Muscle layer of duodenum (tissue), 2 donors: ENCODE measurements at regions not wholly inside any gene's neighbourhood (a gene's known extent, or its start where the extent isn't known, plus 50 kb on each side); places are given as distances from the start of the nearest gene placed in this dataset.

Experiments
- H3K27ac ChIP-seq: one replicate; pipeline ENCODE4 v1.7.0; 2013; ENCODE audit warnings: mild to moderate bottlenecking, low read length
- H3K27me3 ChIP-seq: one replicate; pipeline ENCODE4 v1.7.0; 2013; ENCODE audit warnings: low read depth, mild to moderate bottlenecking, control low read depth, low read length
- H3K36me3 ChIP-seq, 2 donors: one replicate each; pipeline ENCODE4 v1.7.0; 2013; ENCODE audit warnings: low read length in 2 of 2, control low read depth in 1 of 2, mild to moderate bottlenecking in 1 of 2; ENCODE audit not compliant: insufficient read depth in 2 of 2, control insufficient read depth in 1 of 2
- H3K4me1 ChIP-seq, 2 donors: one replicate each; pipeline ENCODE4 v1.7.0; 2013; ENCODE audit warnings: low read length in 2 of 2, mild to moderate bottlenecking in 2 of 2, control low read depth in 1 of 2, moderate library complexity in 1 of 2; ENCODE audit not compliant: insufficient read depth in 2 of 2, control insufficient read depth in 1 of 2
- H3K4me3 ChIP-seq, 2 donors: one replicate each; pipeline ENCODE4 v1.7.0; 2013; ENCODE audit warnings: low read length in 2 of 2, low read depth in 1 of 2, mild to moderate bottlenecking in 1 of 2
- H3K9me3 ChIP-seq, 2 donors: one replicate each; pipeline ENCODE4 v1.7.0; 2013; ENCODE audit warnings: low read length in 2 of 2, control low read depth in 1 of 2, mild to moderate bottlenecking in 1 of 2; ENCODE audit not compliant: control insufficient read depth in 1 of 2
- donor health status: healthy.

DNA sequence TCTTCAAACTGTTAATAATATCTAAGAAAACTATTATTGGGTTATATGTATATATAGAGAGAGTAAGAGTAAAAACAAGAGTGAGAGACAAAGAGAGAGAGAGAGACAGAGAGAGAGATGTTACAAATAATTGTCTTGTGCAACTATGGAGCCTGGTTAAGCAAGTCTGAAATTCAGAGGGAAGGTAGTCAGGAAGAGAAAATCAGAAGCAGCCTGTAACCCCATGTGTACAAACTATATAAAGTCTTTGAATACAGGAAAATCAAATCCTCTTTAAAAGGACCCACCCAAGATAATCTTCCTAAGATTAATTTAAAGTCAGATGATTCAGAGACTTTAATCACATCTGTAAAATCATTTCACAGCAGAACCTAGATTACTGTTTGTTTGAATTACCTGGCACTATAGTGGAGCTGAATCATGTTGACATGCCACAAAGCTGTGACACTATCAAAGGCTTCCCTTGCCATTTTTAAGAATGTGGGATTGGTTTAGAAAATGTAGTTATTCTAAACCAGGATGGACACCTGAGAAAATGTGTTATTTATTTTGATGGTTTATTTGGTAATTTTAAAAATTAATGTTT is 301.7 kb upstream of the FSIP2 start:
- Histone ChIP-seq H3K36me3 (no peaks in the 10 kb centered on the region), H3K4me3 (no peak overlapping the region), H3K27me3 (no peaks in the 10 kb centered on the region), H3K27ac (no peak overlapping the region), H3K4me1 (no peaks in the 10 kb centered on the region), H3K9me3 (no peaks in the 10 kb centered on the region)

DNA sequence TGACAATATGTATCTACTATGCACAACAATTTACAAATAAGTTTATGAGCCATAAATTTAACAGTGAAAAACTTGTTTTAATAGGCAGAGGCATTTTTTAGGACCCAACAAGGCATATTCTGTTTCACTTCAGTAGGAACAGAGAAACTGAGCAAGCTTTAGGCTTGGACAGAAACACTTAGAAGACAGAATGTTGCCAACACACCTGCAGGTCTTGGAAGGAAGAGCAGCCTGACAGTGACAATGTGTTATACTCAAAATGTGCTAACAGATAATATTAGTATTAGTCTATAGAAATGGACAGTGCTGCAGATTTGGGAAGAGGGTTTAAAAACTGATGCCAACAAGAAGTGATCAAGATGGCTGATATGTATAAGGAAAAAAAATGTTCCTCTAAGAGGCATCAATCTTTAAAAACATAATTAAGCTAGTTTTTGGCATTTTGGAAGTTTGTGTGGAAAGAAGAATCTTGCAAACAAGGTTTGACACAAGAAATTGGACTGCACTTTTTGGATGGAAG is 297.1 kb upstream of the FSIP2 start:
- Histone ChIP-seq H3K4me3 (no peak overlapping the region), H3K9me3 (no peaks in the 10 kb centered on the region), H3K27me3 (no peaks in the 10 kb centered on the region), H3K27ac (no peak overlapping the region), H3K4me1 (no peaks in the 10 kb centered on the region), H3K36me3 (no peaks in the 10 kb centered on the region)

DNA sequence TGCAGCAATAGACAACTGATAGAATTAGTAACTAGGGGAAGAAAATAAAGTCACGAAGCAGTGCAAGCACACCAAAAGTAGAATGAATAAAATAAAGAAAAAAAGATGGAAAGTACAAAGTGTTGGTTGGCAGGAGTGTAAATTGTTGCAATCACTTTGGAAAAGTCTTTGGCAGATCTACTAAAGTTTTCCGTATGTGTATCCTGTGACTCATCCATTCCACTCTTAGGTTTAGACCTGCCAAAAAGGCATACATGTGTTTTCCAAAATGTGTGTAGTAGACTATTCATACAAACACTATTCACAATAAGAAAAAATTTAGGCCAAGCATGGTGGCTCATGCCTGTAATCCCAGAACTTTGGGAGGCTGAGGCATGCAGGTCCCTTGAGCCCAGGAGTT is 282.1 kb upstream of the FSIP2 start:
- H3K27ac ChIP-seq = no peak overlapping the region
- peaks cover 6% of the 10 kb centered on the region in 2 donors for H3K9me3 ChIP-seq
- H3K4me1 ChIP-seq = no peaks in the 10 kb centered on the region
- no peak overlapping the region for H3K4me3 ChIP-seq
- no peaks in the 10 kb centered on the region for H3K36me3 ChIP-seq
- H3K27me3 ChIP-seq = no peaks in the 10 kb centered on the region

DNA sequence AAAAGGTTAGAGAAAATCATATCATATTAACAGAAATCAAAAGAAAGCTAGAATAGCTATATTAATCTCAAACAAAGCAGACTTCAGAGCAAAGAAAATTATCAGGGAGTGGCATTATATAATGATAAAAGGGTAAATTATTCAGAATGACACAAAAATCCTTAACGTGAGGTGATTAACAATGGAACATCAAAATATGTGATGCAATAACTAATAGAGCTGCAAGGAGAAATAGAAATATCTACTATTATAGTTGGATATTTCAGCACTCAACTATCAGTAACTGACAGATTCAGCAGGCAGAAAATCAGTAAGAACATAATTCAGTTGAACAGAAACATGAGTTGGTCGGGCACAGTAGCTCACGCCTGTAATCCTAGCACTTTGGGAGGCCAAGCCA is 275.1 kb upstream of the FSIP2 start:
- H3K27ac ChIP-seq = no peak overlapping the region
- H3K4me3 ChIP-seq = no peak overlapping the region
- H3K36me3 ChIP-seq = no peaks in the 10 kb centered on the region
- H3K9me3 ChIP-seq = peaks cover 0 to 4% of the 10 kb centered on the region in 2 donors
- H3K4me1 ChIP-seq = no peaks in the 10 kb centered on the region
- H3K27me3 ChIP-seq = no peaks in the 10 kb centered on the region

DNA sequence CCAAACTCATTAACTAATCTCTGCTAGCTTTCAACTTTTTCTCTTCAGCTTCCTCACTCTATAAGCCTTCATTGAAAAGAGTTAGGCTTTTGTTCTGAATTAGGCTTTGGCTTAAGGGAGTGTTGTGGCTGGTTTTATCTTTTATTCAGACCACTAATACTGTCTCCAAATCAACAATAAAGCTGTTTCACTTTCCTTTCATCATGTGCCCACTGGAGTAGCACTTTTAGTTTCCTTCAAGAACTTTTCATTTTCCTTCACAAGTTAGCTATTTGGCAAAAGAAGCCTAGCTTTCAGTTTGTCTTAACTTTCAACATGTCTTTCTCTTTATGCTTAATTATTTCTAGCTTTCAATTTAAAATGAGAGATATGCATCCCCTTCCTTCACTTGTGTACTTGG is 271.7 kb upstream of the FSIP2 start:
- Histone ChIP-seq H3K27me3 (no peaks in the 10 kb centered on the region), H3K36me3 (no peaks in the 10 kb centered on the region), H3K4me3 (no peak overlapping the region), H3K9me3 (peaks cover 0 to 4% of the 10 kb centered on the region in 2 donors), H3K27ac (no peak overlapping the region), H3K4me1 (no peaks in the 10 kb centered on the region)

DNA sequence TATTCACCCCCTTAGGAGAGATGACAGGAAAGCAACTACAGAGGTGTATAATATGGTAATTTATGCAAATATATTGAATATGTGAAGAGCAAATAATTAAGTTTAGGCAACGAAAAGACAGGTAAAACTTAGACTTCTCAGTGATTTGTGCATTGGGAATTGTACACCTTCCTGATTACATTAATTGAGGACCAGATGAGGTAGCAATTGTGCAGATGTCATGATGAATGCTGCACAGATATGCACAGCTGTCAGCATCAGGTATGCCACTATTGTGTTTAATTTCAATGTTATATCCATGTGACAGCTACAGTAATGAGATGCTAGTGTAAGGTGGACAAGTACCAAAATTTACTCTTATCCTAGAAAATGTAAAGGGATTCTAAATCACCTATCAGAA is 267.2 kb upstream of the FSIP2 start:
- Histone ChIP-seq H3K27ac (no peak overlapping the region), H3K9me3 (peaks cover 0 to 4% of the 10 kb centered on the region in 2 donors), H3K4me3 (no peak overlapping the region), H3K27me3 (no peaks in the 10 kb centered on the region), H3K36me3 (no peaks in the 10 kb centered on the region), H3K4me1 (no peaks in the 10 kb centered on the region)

DNA sequence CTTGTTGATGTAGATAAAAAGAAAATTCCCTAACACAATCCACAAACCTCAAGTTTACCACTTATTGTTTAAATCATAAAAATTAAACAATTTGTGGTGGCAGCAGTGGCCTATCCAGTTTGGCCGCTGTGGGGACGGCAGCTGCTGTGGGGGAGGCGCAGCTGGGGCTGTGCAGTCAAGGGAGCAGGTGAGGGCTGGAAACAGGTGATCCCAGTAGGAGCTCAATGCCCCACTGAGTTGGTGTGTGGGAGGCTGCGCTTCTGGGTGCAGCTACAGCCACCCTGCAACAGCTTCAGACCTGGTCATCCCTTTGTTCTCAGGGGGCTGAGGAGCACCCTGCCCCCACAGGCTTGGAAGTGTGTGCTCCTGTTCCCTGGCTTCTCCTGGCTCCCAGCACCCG is 266.0 kb upstream of the FSIP2 start:
- Histone ChIP-seq H3K27ac (no peak overlapping the region), H3K4me3 (no peak overlapping the region), H3K4me1 (no peaks in the 10 kb centered on the region), H3K9me3 (no peaks in the 10 kb centered on the region), H3K36me3 (no peaks in the 10 kb centered on the region), H3K27me3 (no peaks in the 10 kb centered on the region)

DNA sequence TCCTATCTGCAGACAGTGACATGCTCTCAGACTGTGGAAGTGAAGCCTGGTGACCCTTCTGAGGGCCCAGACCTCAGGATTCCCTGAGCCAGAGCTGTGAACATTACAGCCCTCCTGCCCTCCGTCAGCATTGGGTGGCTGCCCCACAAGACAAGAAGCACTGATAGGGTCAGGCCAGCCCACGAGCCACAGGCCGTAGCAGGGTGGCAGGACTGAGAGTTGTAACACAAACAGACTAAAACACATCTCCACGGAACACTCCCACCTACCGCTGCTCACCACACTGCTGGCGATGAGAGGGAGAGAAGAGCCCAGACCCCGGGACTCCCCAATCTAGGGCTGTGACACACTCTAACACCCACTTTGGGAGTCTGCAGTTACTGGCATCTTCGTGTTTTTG is 264.8 kb upstream of the FSIP2 start:
- Histone ChIP-seq H3K27ac (no peak overlapping the region), H3K4me1 (no peaks in the 10 kb centered on the region), H3K9me3 (no peaks in the 10 kb centered on the region), H3K4me3 (no peak overlapping the region), H3K36me3 (no peaks in the 10 kb centered on the region), H3K27me3 (no peaks in the 10 kb centered on the region)

DNA sequence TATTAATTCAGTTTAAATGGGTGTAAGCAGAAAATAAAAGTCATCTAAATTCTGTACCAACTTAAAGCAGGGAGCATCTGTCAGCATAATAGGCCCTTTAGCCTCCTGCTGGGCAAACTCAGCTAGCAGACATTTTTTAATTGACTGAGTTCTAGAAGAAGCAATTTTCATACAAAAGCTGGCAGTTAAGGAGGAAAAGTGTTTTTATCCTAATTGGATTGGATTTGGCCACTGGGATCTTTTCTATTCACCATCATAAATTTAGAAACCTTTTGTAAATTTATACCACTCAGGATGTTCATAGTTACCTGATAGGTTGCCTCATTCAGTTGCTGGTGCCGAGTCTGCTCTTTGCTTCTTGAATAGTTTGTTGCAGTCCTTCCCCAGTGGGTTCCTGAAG is 262.7 kb upstream of the FSIP2 start:
- Histone ChIP-seq H3K4me3 (no peak overlapping the region), H3K36me3 (no peaks in the 10 kb centered on the region), H3K4me1 (no peaks in the 10 kb centered on the region), H3K27ac (no peak overlapping the region), H3K27me3 (no peaks in the 10 kb centered on the region), H3K9me3 (no peaks in the 10 kb centered on the region)

DNA sequence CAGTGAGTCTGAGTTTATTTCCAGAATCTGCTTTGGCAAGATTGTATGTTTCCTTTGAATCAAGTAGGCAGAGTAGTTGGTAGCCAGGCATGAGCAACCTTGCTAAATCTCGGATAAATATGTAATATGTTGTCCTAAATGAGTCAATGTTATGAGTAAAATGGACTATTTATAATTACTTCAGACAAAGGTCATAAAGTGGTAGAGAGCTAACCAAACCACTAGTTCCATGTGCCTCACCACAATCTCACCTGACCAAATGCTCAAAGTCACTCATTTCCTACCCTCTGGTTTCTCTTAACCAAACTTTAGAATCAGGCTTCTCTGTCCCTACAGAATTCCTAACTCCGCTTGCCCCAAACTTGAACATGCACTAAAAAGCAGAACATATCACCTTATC is 261.2 kb upstream of the FSIP2 start:
- H3K4me1 ChIP-seq = no peaks in the 10 kb centered on the region
- no peaks in the 10 kb centered on the region for H3K27me3 ChIP-seq
- no peak overlapping the region for H3K27ac ChIP-seq
- no peaks in the 10 kb centered on the region for H3K9me3 ChIP-seq
- no peaks in the 10 kb centered on the region for H3K36me3 ChIP-seq
- no peak overlapping the region for H3K4me3 ChIP-seq

DNA sequence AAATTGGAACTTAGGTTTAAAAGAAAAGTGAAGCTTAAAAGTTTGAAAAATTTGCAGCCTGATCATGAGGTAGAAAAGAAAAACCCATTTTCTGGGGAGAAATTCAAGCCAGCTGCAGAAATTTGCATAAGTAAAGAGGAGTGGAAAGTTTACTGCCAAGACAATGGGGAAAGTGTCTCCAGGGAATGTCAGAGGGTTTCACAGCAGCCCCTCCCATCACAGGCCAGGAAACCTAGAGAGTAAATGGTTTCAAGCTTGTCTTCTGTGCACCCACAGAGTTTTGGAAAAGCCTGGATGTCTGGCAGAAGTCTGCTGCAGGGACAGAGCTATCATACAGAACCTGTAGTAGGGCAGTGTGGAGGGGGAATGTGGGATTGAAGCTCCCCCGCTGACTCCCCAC is 254.0 kb upstream of the FSIP2 start:
- Histone ChIP-seq H3K4me3 (no peak overlapping the region), H3K9me3 (no peaks in the 10 kb centered on the region), H3K36me3 (no peaks in the 10 kb centered on the region), H3K4me1 (no peaks in the 10 kb centered on the region), H3K27me3 (no peaks in the 10 kb centered on the region), H3K27ac (no peak overlapping the region)

DNA sequence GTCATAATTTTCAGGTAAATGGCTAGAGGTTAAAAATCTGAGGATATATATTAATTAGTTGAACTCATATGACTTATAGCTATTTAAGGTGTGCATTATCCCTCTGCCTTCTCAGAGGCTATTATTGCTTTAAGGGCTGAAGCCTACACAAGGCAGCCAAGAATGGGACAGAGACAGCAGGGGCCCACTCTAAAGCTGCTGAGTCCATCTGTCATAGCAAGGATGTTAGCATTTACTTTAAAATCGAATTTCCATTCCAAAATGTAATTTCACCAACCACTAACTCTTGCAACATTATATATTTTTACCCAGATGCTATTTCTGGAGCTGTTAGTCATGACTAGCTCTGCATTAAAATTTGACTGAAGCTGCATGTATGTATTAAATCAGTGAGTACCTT is 236.3 kb upstream of the FSIP2 start:
- peaks cover 5 to 12% of the 10 kb centered on the region in 2 donors for H3K9me3 ChIP-seq
- H3K4me3 ChIP-seq = no peak overlapping the region
- H3K27ac ChIP-seq = no peak overlapping the region
- no peaks in the 10 kb centered on the region for H3K36me3 ChIP-seq
- no peaks in the 10 kb centered on the region for H3K4me1 ChIP-seq
- H3K27me3 ChIP-seq = no peaks in the 10 kb centered on the region
